ENCODE measurements at regions not wholly inside any gene's neighbourhood (a gene's known extent, or its start where the extent isn't known, plus 50 kb on each side); places are given as distances from the start of the nearest gene placed in this dataset.
"Not testable (repeated sequence)": the region's sequence is repeated elsewhere in the genome, so short reads cannot be mapped to it uniquely, and the experiment has no call there.

DNA sequence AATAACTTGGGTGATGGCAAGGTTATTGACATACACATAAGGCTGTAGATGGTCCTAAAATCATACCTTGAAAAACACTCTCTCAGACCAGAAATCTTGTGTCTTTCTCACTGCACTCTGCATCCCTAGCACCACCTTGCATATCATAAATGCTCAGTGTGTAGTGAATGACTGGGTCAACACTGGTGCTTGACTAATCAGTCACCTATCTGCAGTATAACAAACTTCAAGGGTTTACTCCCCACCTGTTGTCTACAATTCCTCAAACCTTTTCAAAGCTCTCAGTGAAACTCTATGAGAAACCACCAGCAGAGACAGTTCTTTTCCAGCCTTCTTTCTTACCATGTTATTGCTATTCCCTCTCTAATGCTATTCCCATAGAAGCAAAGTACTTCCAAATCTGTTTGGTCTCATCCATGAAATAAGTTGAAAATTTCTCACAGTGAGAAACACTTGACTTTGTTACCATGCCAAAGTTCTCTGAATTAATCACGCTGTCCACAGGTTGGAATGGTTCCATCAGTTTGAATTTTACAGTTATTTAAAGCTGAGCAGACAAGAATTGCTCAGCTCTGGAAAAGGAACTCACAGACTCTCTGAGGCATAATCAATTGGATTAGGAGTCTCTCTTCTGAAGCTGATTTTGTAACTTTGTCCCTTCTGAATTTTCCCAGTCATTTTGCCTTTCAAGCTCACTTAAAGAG lies 104.8 kb upstream of the EYA4 start:
- no peaks in the 10 kb centered on the region for H3K9me3 Mint-ChIP-seq
- no peak overlapping the region for H3K4ac ChIP-seq (ENCODE audit: low read depth, low read length)
- no peak overlapping the region for H2BK5ac ChIP-seq (ENCODE audit: insufficient read length, low read length)
- H4K8ac ChIP-seq (replicated peaks; ENCODE audit: insufficient read length, low read depth, low read length): no peak overlapping the region
- no peaks in the 10 kb centered on the region for H4K20me1 ChIP-seq (ENCODE audit: control insufficient read depth, insufficient read depth, insufficient read length)
- H3K4me1 Mint-ChIP-seq: 0 out of 4 replicates have a peak, but pooled peaks cover 0 to 3% of the 10 kb centered on the region in 2 experiments
- H2BK12ac ChIP-seq (ENCODE audit: insufficient read length, low read depth, low read length): no peak overlapping the region
- no peak overlapping the region for H4K5ac ChIP-seq (ENCODE audit: insufficient read length, low read depth, low read length)
- no peak overlapping the region for H3K27ac Mint-ChIP-seq
- no peaks in the 10 kb centered on the region for H3K23me2 ChIP-seq (ENCODE audit: insufficient read length, low read depth, low read length, poor library complexity, severe bottlenecking)
- H3T11ph ChIP-seq (ENCODE audit: low read length): no peak overlapping the region
- no peak overlapping the region for H3K23ac ChIP-seq (ENCODE audit: insufficient read length, low read depth, low read length)
- H3K9me3 ChIP-seq (ENCODE audit: control insufficient read depth, low read depth, low read length): no peaks in the 10 kb centered on the region
- no peak overlapping the region for H2BK15ac ChIP-seq (ENCODE audit: low read depth, low read length)
- no peak overlapping the region for H3K56ac ChIP-seq (ENCODE audit: insufficient read length, low read depth, low read length)
- no peak overlapping the region for H2BK20ac ChIP-seq (ENCODE audit: low read depth, low read length, poor library complexity, severe bottlenecking)
- no peaks in the 10 kb centered on the region for H3K79me1 ChIP-seq (ENCODE audit: insufficient read depth, low read depth, low read length, poor library complexity, severe bottlenecking)
- TF ChIP-seq, protein P1, sequence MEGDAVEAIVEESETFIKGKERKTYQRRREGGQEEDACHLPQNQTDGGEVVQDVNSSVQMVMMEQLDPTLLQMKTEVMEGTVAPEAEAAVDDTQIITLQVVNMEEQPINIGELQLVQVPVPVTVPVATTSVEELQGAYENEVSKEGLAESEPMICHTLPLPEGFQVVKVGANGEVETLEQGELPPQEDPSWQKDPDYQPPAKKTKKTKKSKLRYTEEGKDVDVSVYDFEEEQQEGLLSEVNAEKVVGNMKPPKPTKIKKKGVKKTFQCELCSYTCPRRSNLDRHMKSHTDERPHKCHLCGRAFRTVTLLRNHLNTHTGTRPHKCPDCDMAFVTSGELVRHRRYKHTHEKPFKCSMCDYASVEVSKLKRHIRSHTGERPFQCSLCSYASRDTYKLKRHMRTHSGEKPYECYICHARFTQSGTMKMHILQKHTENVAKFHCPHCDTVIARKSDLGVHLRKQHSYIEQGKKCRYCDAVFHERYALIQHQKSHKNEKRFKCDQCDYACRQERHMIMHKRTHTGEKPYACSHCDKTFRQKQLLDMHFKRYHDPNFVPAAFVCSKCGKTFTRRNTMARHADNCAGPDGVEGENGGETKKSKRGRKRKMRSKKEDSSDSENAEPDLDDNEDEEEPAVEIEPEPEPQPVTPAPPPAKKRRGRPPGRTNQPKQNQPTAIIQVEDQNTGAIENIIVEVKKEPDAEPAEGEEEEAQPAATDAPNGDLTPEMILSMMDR (conservative IDR thresholded peaks at IDR 0.05): no peak
- H3K27me3 Mint-ChIP-seq (ENCODE audit: low read depth): no peaks in the 10 kb centered on the region
- WGBS (ENCODE audit: extremely low coverage, insufficient read length, low lambda C conversion rate): no CpG with 5 or more reads among the region's 1 CpG
- no peak overlapping the region for H3K14ac ChIP-seq (ENCODE audit: insufficient read depth, low read length)
- DNase-seq: no peak
- no peak overlapping the region for H2AFZ ChIP-seq (ENCODE audit: low read length)
- H3K36me3 Mint-ChIP-seq (ENCODE audit: insufficient read depth in 1 of 3, low read depth in 3 of 3): no peaks in the 10 kb centered on the region
- no peak overlapping the region for H3K4me2 ChIP-seq (ENCODE audit: insufficient read depth, insufficient read length, low read length)
- H3K79me2 ChIP-seq (ENCODE audit: insufficient read depth, low read length): no peaks in the 10 kb centered on the region
- H3K18ac ChIP-seq (ENCODE audit: insufficient read length, low read depth, low read length): no peak overlapping the region
- H3K27ac ChIP-seq (ENCODE audit: insufficient read length, low read depth, low read length): no peak overlapping the region
- H3K9ac ChIP-seq (ENCODE audit: extremely low read depth, insufficient read length, low read length): no peak overlapping the region
- H2AK5ac ChIP-seq (ENCODE audit: insufficient read length, low read length): no peak overlapping the region
- H4K91ac ChIP-seq (ENCODE audit: insufficient read length, low read depth, low read length): no peak overlapping the region
- no peak overlapping the region for H2BK120ac ChIP-seq (ENCODE audit: low read depth, low read length, poor library complexity, severe bottlenecking)
- no peak overlapping the region for H3K4me3 Mint-ChIP-seq
- no peaks in the 10 kb centered on the region for H3K4me1 ChIP-seq (ENCODE audit: insufficient read depth, low read length)
- H3K27me3 ChIP-seq (ENCODE audit: insufficient read depth, low read length): no peaks in the 10 kb centered on the region

DNA sequence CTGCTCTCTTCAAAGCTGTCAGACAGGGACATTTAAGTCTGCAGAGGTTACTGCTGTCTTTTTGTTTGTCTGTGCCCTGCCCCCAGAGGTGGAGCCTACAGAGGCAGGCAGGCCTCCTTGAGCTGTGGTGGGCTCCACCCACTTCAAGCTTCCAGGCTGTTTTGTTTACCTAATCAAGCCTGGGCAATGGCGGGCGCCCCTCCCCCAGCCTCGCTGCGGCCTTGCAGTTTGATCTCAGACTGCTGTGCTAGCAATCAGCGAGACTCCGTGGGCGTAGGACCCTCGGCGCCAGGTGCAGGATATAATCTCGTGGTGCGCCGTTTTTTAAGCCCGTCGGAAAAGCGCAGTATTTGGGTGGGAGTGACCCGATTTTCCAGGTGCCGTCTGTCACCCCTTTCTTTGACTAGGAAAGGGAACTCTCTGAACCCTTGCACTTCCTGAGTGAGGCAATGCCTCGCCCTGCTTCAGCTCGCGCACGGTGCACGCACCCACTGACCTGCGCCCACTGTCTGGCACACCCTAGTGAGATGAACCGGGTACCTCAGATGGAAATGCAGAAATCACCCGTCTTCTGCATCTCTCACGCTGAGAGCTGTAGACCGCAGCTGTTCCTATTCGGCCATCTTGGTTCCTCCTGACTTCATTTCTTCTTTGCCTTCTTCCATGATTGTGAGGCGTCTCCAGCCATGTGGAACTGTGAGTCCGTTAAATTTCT lies 93.5 kb upstream of the EYA4 start:
- H3K4me1 Mint-ChIP-seq; H4K91ac ChIP-seq (ENCODE audit: insufficient read length, low read depth, low read length); H3K4me3 Mint-ChIP-seq; H3K27ac ChIP-seq (ENCODE audit: insufficient read length, low read depth, low read length); H3K9me3 ChIP-seq (ENCODE audit: control insufficient read depth, low read depth, low read length); H3K18ac ChIP-seq (ENCODE audit: insufficient read length, low read depth, low read length); H3K27ac Mint-ChIP-seq; H3K56ac ChIP-seq (ENCODE audit: insufficient read length, low read depth, low read length); H3T11ph ChIP-seq (ENCODE audit: low read length); H2BK120ac ChIP-seq (ENCODE audit: low read depth, low read length, poor library complexity, severe bottlenecking); H2BK15ac ChIP-seq (ENCODE audit: low read depth, low read length); H4K5ac ChIP-seq (ENCODE audit: insufficient read length, low read depth, low read length); H3K4me2 ChIP-seq (ENCODE audit: insufficient read depth, insufficient read length, low read length); H4K8ac ChIP-seq (replicated peaks; ENCODE audit: insufficient read length, low read depth, low read length); H4K20me1 ChIP-seq (ENCODE audit: control insufficient read depth, insufficient read depth, insufficient read length); H2AFZ ChIP-seq (ENCODE audit: low read length); H3K14ac ChIP-seq (ENCODE audit: insufficient read depth, low read length); H3K23ac ChIP-seq (ENCODE audit: insufficient read length, low read depth, low read length); H3K4ac ChIP-seq (ENCODE audit: low read depth, low read length); H3K9ac ChIP-seq (ENCODE audit: extremely low read depth, insufficient read length, low read length); H3K4me1 ChIP-seq (ENCODE audit: insufficient read depth, low read length); H3K23me2 ChIP-seq (ENCODE audit: insufficient read length, low read depth, low read length, poor library complexity, severe bottlenecking); H2BK12ac ChIP-seq (ENCODE audit: insufficient read length, low read depth, low read length); H3K27me3 Mint-ChIP-seq (ENCODE audit: low read depth); H3K79me1 ChIP-seq (ENCODE audit: insufficient read depth, low read depth, low read length, poor library complexity, severe bottlenecking); H3K27me3 ChIP-seq (ENCODE audit: insufficient read depth, low read length); H2BK5ac ChIP-seq (ENCODE audit: insufficient read length, low read length); H2BK20ac ChIP-seq (ENCODE audit: low read depth, low read length, poor library complexity, severe bottlenecking); H2AK5ac ChIP-seq (ENCODE audit: insufficient read length, low read length); H3K79me2 ChIP-seq (ENCODE audit: insufficient read depth, low read length): not testable (repeated sequence)
- Mint-ChIP-seq H3K36me3 (ENCODE audit: insufficient read depth in 1 of 3, low read depth in 3 of 3) (peaks cover 6 to 16% (median 7%) of the 10 kb centered on the region in 3 experiments; a peak in 5 of 7 replicates), H3K9me3 (peaks cover 5 to 13% of the 10 kb centered on the region in 2 experiments; a peak in 3 of 5 replicates)
- DNase-seq: peak; percentile 67
- no CpG with 5 or more reads among the region's 30 CpGs for WGBS (ENCODE audit: extremely low coverage, insufficient read length, low lambda C conversion rate)
